ENCODE measurements at regions not wholly inside any gene's neighbourhood (a gene's known extent, or its start where the extent isn't known, plus 50 kb on each side); places are given as distances from the start of the nearest gene placed in this dataset.

DNA sequence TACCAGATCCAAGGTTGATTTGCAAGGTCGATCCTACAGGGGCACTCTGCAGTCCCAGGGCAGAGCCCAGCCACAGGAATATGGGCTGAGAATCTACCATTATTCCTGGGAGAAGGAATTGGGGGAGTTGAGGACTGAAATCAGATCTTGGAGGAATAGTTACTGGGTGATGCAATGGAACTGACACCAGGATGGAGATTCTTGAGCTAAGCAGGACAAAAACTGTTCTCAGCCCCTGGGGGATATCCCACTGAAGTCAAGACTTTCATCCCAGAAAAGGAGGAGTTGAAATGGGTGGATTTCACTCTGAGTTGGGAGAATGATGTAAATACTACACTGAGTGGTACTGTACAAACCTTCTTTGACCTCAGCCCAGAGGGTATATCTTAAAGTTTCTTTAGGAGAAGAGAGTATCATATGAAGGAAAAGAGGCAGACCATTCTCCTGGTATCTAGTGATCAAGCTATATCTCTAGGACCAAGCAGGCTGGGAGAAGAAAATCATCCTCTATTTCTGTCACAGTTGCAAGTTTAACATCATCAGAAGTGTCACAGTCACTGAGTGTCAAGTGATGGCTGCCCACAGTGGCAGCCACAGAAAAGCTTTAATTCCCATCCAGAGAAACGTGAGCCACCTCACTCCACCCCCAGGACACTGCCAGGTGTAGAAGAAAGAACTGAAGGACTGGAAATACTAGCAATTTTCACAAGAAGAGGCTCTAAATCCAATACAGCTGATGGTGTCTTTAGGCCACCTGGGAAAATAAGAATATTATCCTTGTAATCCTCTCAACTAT, 181.9 kb downstream of the NUAK1 start:
- TF ChIP-seq GATA3 (IDR thresholded peaks at IDR 0.05; ENCODE audit: low read depth, low read length) (no peak), GATA2 (IDR thresholded peaks at IDR 0.05; ENCODE audit: low read depth, low read length) (no peak)

- TF ChIP-seq GATA3 (IDR thresholded peaks at IDR 0.05; ENCODE audit: low read depth, low read length) = no peak
- TF ChIP-seq GATA2 (IDR thresholded peaks at IDR 0.05; ENCODE audit: low read depth, low read length) = no peak
Observed at GRCh38 chr12:105960319-105961083, 178.3 kb downstream of the NUAK1 start.

DNA sequence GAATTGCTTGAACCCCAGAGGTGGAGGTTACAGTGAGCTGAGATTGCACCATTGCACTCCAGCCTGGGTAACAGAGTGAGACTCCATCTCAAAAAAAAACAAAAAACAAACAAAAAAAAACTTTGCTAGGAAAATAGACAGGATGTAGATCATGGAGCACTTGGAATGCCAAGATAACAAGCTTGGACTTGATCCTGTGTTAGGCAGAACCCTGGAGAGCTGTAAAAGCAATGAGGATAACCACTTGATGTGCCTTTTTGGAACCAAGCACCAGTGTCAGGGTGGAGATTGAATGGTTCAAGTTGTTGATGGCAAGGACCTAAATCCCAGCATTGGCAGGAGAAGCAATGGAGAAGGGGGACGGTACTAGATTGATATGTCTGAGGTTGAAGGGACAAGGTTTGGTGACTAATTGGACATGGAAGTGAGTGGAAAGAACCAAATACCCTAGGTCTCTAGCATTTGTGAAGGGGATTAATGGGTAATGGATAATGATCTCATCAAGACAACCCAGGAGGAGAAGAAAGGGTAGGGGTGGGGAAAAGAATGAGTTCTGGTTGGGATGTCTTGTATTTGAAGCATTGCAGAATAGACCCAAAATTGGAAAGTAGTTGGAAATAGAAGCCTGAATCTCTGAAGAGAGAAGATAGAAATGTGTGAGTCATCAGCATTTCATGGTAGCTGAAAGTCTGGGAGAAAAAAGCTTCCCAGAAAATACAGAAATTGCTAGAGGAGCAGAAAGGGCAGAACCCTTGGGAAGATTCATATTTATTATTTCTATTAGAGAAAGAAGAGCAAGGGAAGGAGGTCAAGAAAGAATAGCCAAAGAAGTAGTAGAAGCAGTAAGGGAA, 176.7 kb downstream of the NUAK1 start:
- TF ChIP-seq GATA3 (IDR thresholded peaks at IDR 0.05; ENCODE audit: low read depth, low read length) = no peak
- TF ChIP-seq GATA2 (IDR thresholded peaks at IDR 0.05; ENCODE audit: low read depth, low read length) = no peak

DNA sequence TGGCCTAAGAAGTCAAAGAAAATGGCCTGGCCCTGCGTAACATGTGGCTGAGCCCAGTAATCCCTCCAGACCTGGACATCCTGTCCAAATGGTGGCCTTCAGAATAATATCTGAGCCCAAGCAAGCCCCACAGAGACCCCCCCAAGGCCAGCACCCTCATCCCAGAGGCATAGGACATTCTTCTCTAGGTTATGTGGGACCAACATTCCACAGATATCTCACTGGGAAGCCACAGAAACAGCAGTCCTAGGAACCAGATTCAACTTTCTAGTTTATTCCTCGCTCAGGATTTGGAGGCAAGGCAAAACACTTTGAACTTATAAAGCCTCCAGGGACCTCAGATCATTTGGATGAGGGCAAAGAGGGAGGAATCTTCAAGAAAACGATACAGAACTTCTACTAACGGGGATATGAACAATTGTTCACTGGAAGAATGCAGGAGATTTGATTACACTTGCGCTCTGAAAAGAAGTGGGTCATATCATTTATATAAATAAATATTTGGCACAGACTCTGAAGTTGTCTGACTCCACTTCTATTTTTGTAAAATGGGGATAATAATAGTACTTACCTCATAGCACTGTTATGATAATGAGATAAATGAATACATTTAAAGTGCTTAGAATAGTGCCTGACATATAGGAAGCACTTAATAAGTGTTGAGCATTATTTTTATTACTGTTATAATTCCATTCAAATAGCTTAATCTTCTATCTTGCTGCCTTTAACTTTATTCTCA, 171.5 kb downstream of the NUAK1 start:
- TF ChIP-seq GATA3 (IDR thresholded peaks at IDR 0.05; ENCODE audit: low read depth, low read length) = no peak
- TF ChIP-seq GATA2 (IDR thresholded peaks at IDR 0.05; ENCODE audit: low read depth, low read length) = no peak

DNA sequence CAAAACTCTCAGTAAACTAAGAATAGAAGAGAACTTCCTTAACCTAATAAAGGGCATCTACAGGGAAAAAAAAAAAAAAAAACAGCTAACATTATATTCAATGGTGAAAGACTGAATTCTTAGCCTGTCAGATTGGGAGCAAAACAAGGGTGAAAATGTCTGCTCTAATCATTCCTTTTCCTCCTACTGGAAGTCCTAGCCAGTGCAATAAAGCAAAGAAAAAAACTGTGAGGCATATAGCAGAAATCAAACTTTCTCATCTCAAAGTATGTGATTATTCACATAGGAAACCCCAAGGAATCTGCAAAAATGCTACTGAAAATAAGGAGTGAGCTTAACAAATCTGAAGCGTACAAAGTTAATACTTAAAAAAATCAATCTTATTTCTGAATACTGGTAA, 170.7 kb downstream of the NUAK1 start:
- TF ChIP-seq GATA2 (IDR thresholded peaks at IDR 0.05; ENCODE audit: low read depth, low read length) (no peak), GATA3 (IDR thresholded peaks at IDR 0.05; ENCODE audit: low read depth, low read length) (no peak)

- no peak for TF ChIP-seq GATA3 (IDR thresholded peaks at IDR 0.05; ENCODE audit: low read depth, low read length)
- TF ChIP-seq GATA2 (IDR thresholded peaks at IDR 0.05; ENCODE audit: low read depth, low read length) = no peak
Observed at GRCh38 chr12:105970885-105971284, 167.9 kb downstream of the NUAK1 start.

DNA sequence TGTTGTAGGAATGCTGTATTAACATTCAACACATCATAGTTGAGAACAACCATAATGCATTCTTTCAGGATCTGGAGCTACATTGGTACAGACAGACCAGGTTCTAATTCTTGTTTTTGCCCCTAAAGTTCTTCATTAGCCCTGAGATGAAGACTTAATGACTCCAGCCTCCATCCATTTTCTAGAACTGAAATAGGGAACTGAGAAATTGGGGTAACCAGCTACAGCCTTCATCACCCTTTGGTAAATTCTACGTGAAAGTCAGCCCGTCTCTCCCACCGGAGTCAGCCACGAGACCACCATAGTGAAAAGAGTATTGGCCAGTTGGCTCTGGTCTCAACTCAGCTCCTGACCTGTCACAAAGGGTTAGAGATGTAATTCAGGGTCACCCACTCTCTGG, 164.0 kb downstream of the NUAK1 start:
- no peak for TF ChIP-seq GATA3 (IDR thresholded peaks at IDR 0.05; ENCODE audit: low read depth, low read length)

GRCh38 chr12:105975351-105975750, 163.4 kb downstream of the NUAK1 start:
- TF ChIP-seq GATA3 (IDR thresholded peaks at IDR 0.05; ENCODE audit: low read depth, low read length) (no peak), GATA2 (IDR thresholded peaks at IDR 0.05; ENCODE audit: low read depth, low read length) (no peak)

DNA sequence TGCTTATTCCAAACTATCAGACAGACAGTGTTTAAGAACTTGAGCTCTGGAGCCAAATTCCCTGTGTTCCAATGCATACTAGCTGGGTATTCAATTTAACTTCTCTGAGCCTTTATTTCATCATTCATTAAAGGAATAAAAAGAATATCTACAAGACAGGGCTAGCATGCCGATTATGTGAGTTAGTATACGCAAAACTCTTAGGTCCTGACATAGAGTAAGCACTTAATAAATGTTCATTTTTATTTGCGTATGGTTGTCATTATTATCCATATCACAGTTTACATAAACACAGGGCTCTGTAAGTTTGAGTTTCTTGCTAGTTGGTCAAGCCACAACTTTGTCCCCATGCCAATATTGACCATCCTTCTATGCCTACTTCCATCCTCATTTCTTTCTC, 161.5 kb downstream of the NUAK1 start:
- TF ChIP-seq GATA2 (IDR thresholded peaks at IDR 0.05; ENCODE audit: low read depth, low read length) (no peak), GATA3 (IDR thresholded peaks at IDR 0.05; ENCODE audit: low read depth, low read length) (no peak)

DNA sequence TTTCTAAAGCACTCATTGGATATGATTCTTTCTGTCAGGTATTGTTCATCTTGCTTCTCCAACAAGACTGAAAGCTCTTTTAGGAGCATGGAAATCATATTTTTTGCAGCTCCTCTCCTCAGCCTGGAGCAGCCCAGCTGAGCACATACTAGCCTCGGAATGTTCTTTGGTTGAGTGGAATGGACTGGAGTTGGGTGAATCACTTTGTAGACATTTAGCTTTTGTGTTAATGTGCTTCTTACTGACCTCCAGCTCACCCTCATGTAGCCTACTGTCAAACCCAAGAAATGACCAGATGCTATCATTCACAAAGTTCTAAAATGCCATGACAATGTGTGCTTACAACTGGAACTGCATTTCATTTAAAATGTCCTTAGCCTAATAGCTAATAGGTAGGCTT, 161.1 kb downstream of the NUAK1 start:
- TF ChIP-seq GATA3 (IDR thresholded peaks at IDR 0.05; ENCODE audit: low read depth, low read length) (no peak), GATA2 (IDR thresholded peaks at IDR 0.05; ENCODE audit: low read depth, low read length) (no peak)

GRCh38 chr12:105978276-105978675, 160.5 kb downstream of the NUAK1 start:
- TF ChIP-seq GATA3 (IDR thresholded peaks at IDR 0.05; ENCODE audit: low read depth, low read length) = no peak
- no peak for TF ChIP-seq GATA2 (IDR thresholded peaks at IDR 0.05; ENCODE audit: low read depth, low read length)

DNA sequence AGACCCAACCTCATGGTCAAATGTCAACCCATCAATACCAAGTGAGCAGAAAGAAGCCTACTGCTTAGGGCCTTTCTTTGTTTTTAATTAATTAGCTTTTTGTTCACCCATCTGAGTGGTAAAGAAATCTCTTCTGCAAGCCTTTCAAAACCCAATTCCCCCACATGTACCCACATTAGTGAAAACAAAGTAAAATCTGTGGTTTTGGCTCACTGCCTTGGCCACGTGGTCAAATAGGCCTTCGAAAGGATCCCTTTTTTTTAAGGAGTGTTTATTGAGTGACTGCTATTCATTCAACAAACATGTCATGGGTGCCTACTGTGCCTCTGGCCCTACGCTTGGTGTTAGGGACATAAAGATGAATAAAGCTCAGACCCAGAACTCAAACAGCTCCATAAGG, 160.1 kb downstream of the NUAK1 start:
- TF ChIP-seq GATA2 (IDR thresholded peaks at IDR 0.05; ENCODE audit: low read depth, low read length) (no peak), GATA3 (IDR thresholded peaks at IDR 0.05; ENCODE audit: low read depth, low read length) (no peak)

GRCh38 chr12:105980085-105980484, 158.7 kb downstream of the NUAK1 start:
- TF ChIP-seq GATA3 (IDR thresholded peaks at IDR 0.05; ENCODE audit: low read depth, low read length) (no peak), GATA2 (IDR thresholded peaks at IDR 0.05; ENCODE audit: low read depth, low read length) (no peak)

GRCh38 chr12:105980533-105980932, 158.2 kb downstream of the NUAK1 start:
- TF ChIP-seq GATA2 (IDR thresholded peaks at IDR 0.05; ENCODE audit: low read depth, low read length) = no peak

Data from SH-SY5Y (cell line).